ENCODE measurements at regions not wholly inside any gene's neighbourhood (a gene's known extent, or its start where the extent isn't known, plus 50 kb on each side); places are given as distances from the start of the nearest gene placed in this dataset. TPM values are rescaled to one million over a fixed set of nuclear protein-coding genes. Genes with fewer than 3 reads are reported as not detected.

GRCh38 chr5:129406440-129406839, 53.7 kb upstream of the ADAMTS19 start:
- no peak overlapping the region for H3K9ac ChIP-seq (ENCODE audit: low read depth in 1 of 2, low read length in 2 of 2)
- no peak overlapping the region for H3K4me3 ChIP-seq (ENCODE audit: low read depth in 1 of 3, low read length in 3 of 3)
- H3K27ac ChIP-seq (ENCODE audit: low read depth in 1 of 2, low read length in 2 of 2), result no peak overlapping the region
- TF ChIP-seq FOXA2 (IDR thresholded peaks at IDR 0.05), result no peak
- TF ChIP-seq ATF3 (IDR thresholded peaks at IDR 0.05), result no peak
- TF ChIP-seq SP1 (IDR thresholded peaks at IDR 0.05), result no peak
- TF ChIP-seq EGR1 (IDR thresholded peaks at IDR 0.05; ENCODE audit: low read depth in 2 of 2), result no peak
- no peak for TF ChIP-seq HNF4A (conservative IDR thresholded peaks at IDR 0.05)
- no peak for TF ChIP-seq REST (IDR thresholded peaks at IDR 0.05)
- no peak for TF ChIP-seq JUND (IDR thresholded peaks at IDR 0.05)
- no peak for TF ChIP-seq MAX (IDR thresholded peaks at IDR 0.05)
- TF ChIP-seq NR2F2 (IDR thresholded peaks at IDR 0.05), result no peak
- no peak for TF ChIP-seq YY1 (IDR thresholded peaks at IDR 0.05)
- TF ChIP-seq RXRA (IDR thresholded peaks at IDR 0.05), result no peak
- TF ChIP-seq, protein P1, sequence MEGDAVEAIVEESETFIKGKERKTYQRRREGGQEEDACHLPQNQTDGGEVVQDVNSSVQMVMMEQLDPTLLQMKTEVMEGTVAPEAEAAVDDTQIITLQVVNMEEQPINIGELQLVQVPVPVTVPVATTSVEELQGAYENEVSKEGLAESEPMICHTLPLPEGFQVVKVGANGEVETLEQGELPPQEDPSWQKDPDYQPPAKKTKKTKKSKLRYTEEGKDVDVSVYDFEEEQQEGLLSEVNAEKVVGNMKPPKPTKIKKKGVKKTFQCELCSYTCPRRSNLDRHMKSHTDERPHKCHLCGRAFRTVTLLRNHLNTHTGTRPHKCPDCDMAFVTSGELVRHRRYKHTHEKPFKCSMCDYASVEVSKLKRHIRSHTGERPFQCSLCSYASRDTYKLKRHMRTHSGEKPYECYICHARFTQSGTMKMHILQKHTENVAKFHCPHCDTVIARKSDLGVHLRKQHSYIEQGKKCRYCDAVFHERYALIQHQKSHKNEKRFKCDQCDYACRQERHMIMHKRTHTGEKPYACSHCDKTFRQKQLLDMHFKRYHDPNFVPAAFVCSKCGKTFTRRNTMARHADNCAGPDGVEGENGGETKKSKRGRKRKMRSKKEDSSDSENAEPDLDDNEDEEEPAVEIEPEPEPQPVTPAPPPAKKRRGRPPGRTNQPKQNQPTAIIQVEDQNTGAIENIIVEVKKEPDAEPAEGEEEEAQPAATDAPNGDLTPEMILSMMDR (IDR thresholded peaks at IDR 0.05; ENCODE audit: low read depth, low read length, missing input control), result no peak
- H3K27me3 ChIP-seq (ENCODE audit: control insufficient read depth in 4 of 4, insufficient read depth in 4 of 4, low read length in 3 of 4), result no peaks in the 10 kb centered on the region
- no peaks in the 10 kb centered on the region for H3K36me3 ChIP-seq (ENCODE audit: control insufficient read depth in 4 of 4, insufficient read depth in 3 of 4, low read depth in 1 of 4, low read length in 3 of 4)
- H3K4me1 ChIP-seq (ENCODE audit: control insufficient read depth in 4 of 4, insufficient read depth in 4 of 4, low read length in 3 of 4), result no peaks in the 10 kb centered on the region
- H3K9me3 ChIP-seq (ENCODE audit: control insufficient read depth in 4 of 4, low read length in 3 of 4), result no peaks in the 10 kb centered on the region
- no peak for DNase-seq (ENCODE audit: low spot score)

Small RNA genes lying in the stretch of these regions (small RNA-seq; reads per million reads assigned to genes)
- not detected for gene MIR4460
